GM18502 (cell line): ENCODE measurements at regions not wholly inside any gene's neighbourhood (a gene's known extent, or its start where the extent isn't known, plus 50 kb on each side); places are given as distances from the start of the nearest gene placed in this dataset.

Experiments used
- ATAC-seq: cut with Tn5 transposase; IDR thresholded peaks from one replicate; pipeline ENCODE4 v1.9.1; 2021; ENCODE audit warnings: mild to moderate bottlenecking; ENCODE audit not compliant: unreplicated experiment, poor library complexity

DNA sequence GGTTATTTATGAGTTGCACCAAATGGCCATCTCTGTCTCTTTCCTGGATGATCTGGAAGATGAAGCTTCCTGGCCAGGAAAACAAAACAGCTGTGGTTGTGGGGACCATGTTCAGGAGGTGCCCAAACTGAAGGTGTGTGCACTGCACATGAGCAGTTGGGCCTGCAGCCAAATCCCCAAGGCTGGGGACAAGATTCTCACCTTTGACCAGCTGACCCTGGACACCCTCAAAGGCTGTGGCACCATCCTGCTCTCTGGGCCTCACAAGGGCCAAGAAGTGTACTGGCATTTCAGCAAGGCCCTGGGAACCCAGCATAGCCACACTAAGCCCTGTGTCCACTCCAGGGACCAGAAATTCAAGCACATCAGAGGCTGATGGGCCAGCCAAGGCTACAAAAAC is 84.2 kb downstream of the KCNRG start:
- ATAC-seq: no peak

DNA sequence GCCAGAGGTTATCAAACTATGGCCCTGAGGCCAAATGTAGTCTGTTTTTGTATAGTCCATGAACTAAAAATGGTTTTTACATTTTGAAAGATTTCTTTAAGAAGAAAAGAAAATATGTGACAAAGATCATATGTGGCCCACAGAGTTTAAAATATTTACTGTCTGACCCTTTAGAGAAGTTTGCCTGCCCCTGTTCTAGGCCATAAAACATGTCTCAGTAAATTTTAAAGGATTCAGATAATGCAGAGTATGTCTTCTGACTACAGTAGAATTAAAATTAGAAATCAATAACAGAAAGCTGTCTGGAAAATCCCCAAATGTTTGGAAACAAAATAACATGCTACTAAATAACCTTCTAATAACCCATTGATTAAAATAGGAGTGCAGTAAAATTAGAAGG is 86.3 kb downstream of the KCNRG start:
- no peak for ATAC-seq

DNA sequence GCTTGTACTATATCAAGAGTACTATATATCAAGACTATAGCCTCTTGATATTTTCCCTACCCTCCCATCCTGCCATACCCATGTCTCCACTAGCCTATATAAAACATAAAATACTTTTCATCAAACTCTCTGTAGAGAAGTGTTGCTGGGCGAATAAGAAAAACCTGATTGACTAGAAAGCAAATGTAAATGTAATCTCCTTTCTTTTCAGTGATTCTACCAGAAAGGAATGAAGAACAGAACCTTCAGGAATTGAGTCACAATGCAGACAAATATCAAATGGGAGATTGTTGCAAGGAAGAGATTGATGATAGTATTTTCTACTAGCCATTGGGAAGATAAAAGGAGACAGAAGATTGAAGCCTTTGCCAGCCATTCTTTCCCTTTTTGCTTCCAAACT is 89.2 kb downstream of the KCNRG start:
- no peak for ATAC-seq

DNA sequence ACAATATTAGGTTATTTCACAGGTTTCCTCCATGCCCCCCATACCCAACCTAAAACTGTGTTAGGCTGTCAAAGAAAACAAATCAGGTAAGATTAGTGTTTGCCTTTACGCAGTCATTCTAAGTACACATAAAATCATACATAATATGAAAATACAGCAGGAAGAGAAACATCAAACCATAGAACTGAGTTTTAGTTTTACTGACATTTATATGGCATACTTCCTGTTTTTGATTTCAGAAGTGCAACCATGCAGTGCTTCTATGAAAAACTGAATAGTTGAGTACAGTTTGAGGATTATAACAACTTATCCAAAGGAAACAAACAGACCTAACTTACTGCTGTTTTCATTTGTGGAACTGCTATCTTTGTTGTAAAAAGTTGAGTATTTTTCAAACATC is 91.3 kb downstream of the KCNRG start:
- peak; percentile 79 for ATAC-seq

DNA sequence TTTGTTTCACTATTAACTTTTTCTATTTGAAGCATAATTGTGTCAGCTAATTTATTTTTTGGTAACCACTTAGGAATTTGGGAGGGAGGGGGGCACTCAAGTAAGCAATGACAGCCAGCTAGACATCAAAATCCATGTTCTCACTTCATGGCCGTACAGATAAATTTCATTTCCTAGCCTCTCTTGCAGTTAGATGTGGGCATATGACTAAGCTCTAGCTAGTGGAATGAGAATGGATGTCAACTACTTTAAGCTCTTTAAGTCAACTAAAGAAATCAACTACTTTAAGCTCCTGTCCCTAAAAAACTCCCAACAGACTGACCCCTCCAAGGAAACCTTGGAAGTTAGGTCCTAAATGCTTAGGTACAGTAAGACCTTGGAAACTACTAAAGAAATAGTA is 92.0 kb downstream of the KCNRG start:
- ATAC-seq: no peak

- ATAC-seq: no peak
Measured at GRCh38 chr13:50114961-50115360, 99.7 kb downstream of the KCNRG start.

DNA sequence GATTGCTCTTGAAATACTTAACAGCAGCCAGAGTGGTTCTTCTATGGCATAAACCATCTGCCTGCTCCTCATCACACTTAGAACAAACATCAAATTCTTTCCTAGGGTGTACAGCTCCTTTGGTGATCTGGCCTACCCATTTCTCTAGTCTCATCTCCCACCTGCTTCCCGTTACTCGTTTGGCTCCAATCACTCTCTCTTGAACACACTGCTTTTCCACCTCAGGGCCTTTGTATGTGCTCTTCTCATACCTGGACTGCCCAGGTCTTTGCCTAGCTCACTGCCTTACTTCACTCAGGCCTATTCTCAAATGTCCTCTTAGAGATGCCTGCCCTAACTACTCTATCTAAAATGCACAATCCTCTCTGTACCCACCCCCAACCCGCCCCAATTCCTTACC is 100.5 kb downstream of the KCNRG start:
- no peak for ATAC-seq

DNA sequence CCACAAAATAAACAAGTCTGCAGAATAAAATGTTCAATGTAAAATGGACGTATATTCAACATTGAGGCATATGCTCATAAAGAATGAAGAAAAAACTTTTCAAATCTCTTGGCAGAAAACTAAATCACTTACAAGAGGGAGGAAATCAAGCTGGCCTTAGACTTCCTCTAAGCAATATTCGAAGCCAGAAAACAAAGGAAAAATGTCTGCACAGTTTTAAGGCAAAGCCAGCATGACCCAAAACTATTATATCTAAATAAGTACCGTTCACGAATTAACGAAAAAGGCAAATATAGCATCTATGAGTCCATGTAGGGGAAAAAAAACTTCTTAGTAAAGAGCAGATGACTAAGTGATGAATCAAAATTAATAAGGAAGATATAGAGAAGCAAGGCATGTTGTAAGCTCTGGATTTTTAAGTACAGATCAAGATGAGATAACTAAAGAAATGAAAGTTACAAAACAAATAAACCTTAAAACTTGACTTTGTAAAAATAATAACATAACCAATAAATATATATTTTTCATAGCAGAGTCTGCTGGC is 101.3 kb downstream of the KCNRG start:
- ATAC-seq: no peak

- no peak for ATAC-seq
Measured at GRCh38 chr13:50119591-50119990, 104.3 kb downstream of the KCNRG start.

GRCh38 chr13:50122455-50122854 is 107.2 kb downstream of the KCNRG start:
- ATAC-seq: no peak

- ATAC-seq: no peak
Measured at GRCh38 chr13:50123002-50123401, 107.8 kb downstream of the KCNRG start.

- no peak for ATAC-seq
Measured at GRCh38 chr13:50123515-50123861, 108.2 kb downstream of the KCNRG start.

- peak; percentile 71 for ATAC-seq
Measured at GRCh38 chr13:50123862-50124535, 108.8 kb downstream of the KCNRG start.

DNA sequence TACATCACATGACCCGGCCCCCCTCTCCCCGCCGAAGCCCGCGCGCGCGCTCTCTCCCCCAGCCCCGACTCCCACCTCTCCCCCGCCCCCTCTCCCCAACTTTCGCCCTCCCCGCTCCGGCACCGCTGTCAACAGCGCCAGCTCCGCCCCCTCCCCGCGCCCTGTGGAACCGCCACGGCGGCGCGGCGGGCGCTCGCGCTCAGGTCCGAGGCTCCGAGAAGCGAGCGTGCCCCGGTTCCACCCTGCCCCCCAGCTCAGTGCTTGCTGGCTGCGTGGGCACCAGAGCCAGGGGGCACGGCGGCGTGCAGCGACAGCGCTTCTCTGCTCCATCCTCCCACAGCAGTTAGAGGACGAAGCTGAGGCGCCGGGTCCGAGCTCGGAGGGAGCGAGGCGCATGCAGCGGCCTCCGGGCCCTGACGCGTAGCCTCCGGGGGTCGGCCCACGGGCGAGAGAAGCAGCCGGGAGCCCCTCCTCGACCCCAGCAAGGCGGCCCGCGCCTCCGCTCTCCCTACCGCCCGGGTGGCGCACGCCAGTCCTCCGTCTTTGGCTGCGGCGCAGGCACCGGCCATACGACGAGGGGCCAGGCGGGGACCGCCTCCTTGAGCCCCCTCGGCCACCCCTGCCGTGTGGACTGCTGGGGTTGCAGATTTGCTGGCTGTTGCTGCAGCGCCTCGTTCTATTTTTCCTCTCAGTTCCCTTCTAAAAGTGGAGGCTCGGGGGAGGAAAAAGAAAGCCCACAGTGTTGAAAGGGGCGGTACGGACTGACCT is 109.5 kb downstream of the KCNRG start:
- ATAC-seq: peak; percentile 24

DNA sequence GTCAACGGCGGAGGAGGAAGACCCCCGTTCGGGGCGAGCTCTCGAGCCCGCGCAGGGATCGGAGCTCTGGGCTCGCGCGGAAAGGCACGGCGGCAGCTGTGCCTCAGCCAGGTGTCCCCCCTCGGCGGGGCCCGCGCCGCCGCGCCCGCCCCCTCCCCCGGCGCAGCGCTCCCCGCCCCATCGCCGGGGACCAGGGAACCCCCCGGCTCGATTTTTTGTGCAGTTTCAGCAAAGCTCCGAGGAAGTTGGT is 110.0 kb downstream of the KCNRG start:
- peak; percentile 11 for ATAC-seq

GRCh38 chr13:50125554-50126262 is 110.5 kb downstream of the KCNRG start:
- peak; percentile 17 for ATAC-seq

DNA sequence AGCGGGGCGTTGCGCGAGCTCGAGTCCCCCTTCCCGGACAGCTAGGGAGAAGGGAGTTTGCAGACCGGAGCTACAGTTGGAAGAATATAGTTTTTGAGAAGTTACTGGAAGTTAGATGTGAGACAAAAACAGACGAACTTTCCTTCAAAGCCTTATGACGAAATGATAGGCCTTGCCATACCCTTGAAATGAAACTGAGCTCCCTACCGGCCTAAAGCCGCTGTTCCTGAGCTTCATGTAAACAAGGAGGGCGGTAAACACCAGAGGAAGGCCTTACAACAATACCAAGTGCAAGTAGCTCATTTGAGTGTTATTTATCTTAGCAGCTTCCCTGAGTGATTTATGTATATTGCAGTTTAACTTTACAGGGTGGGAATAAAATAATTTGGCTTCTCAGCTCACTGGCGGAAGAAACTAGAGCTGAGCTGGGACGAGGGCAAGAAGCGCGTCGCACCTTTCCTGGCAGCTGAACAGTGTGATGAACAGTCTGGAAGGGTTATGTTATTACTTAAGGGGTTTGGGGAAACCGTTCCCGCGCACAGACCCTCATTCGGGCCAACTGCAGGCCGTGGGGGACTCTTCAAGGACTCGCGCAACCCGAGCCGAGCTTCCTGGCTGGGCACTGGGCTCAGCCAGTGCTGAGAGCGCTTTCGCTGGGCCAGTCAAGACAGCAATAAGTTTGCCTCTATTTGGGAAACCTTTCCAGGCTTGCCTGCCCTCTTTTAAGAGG is 111.2 kb downstream of the KCNRG start:
- ATAC-seq: no peak

DNA sequence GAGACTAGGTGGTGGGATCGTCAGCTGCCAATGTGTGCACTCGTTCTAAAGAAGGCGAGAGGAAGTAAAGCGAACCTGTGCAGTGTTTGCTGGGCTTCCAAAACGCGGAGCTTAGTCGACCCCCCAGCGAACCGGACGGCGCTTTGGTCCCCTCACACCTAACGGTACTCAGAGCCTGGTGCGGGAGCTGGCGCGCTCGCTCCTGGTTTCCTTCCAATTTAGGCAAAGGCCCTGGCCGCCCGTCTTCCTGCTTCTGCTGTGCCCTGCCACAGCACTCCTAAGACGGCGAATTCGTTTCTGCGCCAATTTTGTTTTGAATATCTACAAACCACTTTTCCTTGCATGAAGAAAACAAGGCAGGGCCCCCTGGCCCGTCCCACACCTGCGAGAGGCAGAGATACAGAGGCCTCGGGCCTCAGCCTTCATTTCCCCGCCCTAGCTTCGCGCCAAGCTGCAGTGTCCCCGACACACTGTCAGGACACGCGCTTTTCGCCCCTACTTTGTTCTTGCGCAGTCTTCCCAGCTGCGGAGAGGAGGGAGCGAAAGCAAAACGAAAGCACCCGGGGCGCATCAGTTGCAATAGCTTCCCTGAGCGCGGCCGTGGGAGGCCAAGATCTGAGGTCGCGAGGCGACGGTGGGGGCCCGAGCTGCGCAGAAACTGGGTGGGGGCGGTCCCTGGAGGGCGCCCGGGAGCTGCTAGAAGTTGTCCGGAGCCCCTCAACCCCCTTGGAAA is 111.9 kb downstream of the KCNRG start:
- no peak for ATAC-seq

DNA sequence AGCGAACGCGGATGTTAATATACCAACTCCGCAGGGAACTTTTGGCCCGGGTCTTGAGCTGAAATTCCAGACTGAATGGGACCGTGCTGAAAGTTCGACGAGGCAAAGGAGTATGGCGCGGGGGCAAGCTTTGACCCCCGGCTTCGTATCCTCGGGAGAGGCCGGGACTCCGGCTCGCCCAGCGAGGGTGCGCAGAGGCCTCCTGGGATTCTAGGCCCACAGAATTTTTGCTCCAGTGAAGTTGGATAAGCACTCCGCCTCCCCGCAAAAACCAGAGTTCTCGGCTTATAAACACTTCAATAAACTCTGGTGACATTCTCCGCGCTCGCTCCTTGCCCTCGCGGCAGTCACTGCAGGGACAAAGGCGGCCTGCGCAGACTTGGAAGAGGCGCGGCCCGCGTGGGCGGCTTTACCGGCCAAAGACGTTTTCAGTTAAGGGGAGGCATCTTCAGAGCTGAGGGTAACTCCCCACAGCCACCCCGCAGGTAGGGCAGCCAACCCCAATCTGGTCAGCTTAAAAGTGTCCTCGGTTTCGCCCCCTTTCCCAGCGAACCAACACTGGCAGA is 112.6 kb downstream of the KCNRG start:
- no peak for ATAC-seq

DNA sequence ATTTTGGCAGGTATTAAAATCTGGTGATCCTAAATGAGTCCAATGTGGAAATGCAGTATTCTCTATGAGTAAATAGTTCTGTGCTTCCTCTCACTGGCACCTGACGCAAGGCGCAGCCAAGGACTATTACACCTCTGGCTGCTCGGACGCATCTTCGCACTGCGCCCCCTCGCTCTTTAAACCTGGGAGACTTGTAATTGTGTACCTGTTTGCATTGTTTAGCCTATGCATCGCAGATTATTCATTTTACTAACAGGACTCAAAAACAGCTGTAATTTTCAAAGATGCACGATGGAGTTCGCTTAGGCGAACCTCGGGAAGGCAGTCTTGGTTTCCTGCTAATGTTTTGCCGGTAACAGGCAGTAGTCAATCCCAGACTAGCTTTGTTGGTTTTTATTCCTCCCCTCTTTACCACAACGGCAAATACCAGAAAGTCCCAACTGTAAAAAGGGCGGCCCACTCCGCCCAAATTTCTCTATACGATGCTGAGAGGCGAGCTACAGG is 113.2 kb downstream of the KCNRG start:
- ATAC-seq: no peak
